NCI-H524 (cell line): ENCODE measurements at regions not wholly inside any gene's neighbourhood (a gene's known extent, or its start where the extent isn't known, plus 50 kb on each side); places are given as distances from the start of the nearest gene placed in this dataset.
A peak's percentile ranks its signal among the peaks of the same experiment; 100 is the strongest.

Source experiments
- DNase-seq, 2 experiments: peaks; one replicate each; lab custom pipeline; 2025; lab: John Stamatoyannopoulos, UW

DNA sequence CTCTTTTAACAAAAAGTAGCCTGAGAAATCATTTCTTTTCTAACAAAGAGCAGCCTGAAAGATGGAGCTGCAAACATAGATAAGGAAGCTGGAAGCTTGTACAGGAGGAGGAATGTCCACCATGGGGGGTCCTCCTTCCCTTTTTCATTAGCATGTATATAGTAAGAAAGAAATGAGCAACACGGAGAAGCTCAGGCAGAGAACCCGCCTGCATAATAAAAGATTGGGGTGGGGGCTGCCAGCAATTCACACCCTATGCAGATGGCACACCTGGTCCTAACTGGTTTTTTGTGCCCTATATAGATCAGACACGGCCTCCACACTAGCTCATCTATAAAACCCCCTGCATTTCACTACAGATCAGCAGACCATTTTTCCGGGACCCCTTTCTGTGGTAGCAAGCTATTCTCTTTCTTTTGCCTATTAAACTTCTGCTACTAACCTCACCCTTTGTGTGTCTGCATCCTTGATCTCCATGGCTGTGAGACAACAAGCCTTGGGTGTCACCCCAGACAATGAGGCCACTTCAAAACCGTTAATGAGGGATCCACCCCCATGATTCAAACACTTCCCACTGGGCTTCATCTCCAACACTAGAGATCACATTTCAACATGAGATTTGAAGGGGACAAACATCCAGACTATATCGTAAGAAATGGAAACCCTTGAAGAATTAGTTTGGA is 167.5 kb upstream of the FREM2 start:
- no peak for DNase-seq

DNA sequence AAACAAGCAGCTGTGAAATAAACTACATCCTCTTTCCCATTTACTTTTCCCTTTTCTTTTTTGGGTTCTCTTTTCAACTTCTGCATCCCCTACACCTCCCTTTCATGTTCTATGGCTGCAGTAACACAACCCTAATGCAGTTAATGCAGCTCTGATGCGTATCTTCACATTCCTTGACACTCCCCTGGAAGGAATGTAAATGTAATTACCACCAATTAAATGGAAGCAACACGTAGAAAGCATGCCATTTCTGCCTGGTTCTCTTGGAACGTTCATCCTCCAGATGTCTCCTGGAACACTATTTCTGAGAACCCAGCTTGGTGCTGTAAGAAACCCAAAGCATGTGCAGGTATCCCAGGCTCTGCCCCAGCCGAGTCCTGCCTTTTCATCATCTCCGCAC is 166.8 kb upstream of the FREM2 start:
- no peak for DNase-seq

DNA sequence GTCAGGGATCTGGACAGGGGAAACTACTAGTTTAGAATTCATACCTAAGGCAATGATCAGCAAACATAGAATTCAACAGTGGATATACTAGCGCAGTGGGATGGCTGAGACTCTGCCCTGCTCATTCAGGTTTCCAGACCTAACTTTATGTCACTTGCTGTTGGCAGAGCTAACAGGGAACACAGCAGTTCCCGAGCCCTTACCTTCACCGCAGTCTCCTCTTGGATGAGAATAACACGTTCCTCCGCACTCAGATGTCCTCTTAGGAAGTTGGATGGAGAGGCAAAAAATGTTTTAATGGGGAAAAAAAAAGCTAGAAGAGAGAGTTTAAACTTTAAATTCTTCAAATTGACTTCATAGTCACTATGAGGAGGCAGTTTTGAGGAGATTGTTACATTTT is 159.7 kb upstream of the FREM2 start:
- DNase-seq: no peak

- DNase-seq: no peak
Measured at GRCh38 chr13:38528986-38529385, 157.9 kb upstream of the FREM2 start.

DNA sequence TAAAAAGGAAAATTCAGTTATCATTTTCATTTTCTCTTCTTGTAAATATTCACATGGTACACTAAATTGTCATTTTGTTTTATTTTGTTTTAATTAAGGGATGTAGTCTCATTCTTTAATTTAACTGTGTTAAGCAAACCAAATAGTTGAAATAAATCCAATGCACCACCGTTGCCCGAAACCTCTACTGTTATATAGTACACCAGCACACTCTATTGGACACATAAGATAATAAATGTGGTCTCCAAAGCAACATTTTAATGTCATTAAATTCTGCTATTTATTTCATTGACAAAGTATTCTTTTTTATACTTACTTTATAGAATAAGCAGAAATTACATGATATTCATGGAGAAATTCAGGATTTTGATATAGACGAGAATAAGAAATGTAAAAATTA is 156.4 kb upstream of the FREM2 start:
- peak in 1 of 2 experiments; percentile 12 for DNase-seq

- DNase-seq: no peak
Measured at GRCh38 chr13:38535261-38535660, 151.6 kb upstream of the FREM2 start.

DNA sequence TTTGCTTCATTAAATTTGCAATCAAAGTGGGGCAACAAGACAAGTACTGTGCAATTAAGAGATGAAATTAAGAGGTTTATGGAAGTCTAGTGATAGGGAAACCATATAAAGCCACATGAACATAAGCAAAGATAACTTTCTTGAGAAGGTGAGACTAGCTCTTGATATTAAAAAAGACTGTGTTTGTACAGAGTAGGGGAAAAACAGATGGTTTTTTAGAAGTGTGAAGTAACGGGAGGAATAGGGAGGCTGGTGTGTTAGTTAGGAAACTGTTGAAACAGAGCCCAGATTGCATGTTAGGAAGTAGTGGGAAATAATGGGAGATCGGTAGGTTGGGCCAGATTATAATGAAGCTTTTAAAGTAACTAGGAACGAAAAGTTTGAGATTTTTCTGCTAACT is 149.8 kb upstream of the FREM2 start:
- no peak for DNase-seq

GRCh38 chr13:38538422-38538821 is 148.5 kb upstream of the FREM2 start:
- peak in 1 of 2 experiments; percentile 33 for DNase-seq

- DNase-seq: no peak
Measured at GRCh38 chr13:38539632-38540031, 147.2 kb upstream of the FREM2 start.

DNA sequence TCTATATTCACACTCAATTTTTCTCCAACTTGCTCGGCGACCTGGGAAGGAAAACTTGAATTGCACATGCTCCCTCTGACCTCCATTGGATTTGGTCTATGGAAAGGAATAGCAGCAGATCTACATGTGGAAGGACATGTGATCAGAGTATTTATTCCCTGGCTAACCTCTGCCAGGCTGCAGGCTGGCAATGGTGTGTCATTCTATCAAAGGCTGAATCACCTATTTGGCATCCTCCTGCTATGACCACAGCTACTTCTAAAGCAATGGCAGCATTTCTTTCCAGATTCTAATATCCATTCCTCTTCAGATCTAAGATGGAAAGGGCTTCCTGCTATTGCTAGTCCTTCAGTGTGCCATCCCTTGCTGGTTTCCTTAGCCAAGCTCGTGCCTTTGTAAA is 144.3 kb upstream of the FREM2 start:
- no peak for DNase-seq

- DNase-seq: no peak
Measured at GRCh38 chr13:38543561-38543960, 143.3 kb upstream of the FREM2 start.

DNA sequence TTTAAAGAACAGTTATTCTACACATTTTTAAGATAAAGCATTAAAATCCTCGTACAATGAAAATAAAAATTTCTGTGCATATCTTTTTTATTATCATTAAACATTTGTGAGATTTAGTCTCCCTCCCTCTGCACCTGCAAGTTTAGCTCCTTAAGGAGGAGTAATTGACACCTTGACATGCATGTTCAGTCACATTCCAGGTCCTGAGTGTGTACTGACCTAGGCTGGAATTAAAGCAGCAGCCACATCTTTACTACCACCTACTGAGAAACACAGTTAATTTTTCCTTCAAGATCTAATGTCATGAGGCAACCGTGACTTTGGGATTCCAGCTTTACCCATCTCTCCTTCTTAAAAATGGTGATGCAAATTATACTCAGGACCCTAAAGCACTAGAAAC is 123.1 kb upstream of the FREM2 start:
- DNase-seq: no peak

DNA sequence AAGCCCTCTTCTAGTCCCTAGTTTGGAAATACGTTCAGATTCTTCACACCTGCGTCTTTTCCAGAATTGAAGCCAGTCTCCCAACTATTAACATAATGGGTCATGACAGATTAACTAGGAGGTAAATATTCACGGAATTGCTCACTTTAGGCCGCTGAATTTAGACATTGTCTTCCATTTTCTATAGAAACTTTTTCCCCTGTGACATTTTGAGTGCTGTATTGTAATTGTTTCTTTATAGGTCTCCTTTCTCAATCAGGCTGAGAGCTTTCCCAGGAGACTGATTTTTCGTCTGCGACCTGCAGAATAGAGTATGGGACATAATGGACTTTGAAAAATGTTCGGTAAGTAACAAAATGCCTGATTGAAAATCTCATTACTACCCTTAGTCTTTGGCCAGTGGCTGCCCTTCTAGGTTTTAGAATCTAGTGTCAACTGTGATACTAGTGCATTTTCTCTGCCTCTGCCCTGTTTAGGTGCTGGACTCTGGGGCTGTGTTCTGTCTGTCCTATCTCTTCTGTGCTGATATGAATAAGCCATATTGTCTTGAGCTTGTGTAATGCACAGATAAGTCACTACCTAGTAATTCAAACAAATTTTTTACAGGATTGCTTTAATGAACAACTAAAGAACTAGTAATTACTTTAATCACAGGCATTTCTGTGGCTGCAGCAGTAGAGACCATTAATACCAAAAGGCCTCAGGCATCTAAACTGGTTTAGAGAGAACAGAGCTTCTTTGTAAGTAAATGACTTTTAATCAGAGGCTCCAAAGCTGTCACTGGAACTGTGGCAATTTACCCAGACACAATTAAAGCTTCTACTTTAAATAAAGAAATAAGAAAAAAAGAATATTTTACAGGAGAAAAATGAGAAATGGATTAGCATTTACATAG is 122.4 kb upstream of the FREM2 start:
- no peak for DNase-seq

GRCh38 chr13:38566023-38566422 is 120.9 kb upstream of the FREM2 start:
- DNase-seq: no peak

GRCh38 chr13:38566519-38566918 is 120.4 kb upstream of the FREM2 start:
- no peak for DNase-seq

DNA sequence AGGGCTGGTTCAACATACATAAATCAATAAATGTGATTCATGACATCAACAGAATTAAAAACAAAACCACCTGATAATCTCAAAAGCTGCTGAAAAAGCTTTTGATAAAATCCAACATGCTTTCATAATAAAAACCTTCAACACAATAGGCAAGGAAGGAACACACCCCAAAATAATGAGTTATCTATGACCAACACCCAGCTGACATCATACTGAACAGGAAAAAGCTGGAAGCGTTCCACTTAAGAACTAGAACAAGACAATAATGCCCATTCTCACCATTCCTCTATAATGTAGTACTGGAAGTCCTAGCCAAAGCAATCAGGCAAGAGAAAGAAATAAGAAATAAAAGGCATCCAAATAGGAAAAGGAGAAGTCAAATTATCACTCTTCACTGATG is 116.2 kb upstream of the FREM2 start:
- no peak for DNase-seq

DNA sequence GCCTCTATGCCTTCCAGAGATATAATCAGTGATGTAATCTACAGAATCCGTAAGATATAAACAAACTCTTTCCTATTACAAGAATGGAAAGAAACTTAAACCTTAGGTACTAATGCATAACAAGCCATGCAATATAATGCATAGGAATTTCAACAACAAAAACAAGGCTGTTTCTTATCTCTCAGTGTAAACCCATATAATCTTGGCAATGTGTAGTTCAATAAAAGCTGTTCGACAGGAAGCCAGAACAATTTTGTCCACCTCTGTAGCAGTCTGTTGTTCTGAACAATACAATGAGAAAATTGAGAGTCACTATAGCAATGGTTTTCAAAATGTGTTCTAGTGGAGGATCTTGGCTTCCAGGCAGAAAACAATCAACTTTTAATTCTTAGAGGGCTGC is 111.5 kb upstream of the FREM2 start:
- DNase-seq: no peak

- no peak for DNase-seq
Measured at GRCh38 chr13:38577048-38577447, 109.8 kb upstream of the FREM2 start.

GRCh38 chr13:38582133-38582532 is 104.7 kb upstream of the FREM2 start:
- peak; percentile 35 to 52 for DNase-seq

DNA sequence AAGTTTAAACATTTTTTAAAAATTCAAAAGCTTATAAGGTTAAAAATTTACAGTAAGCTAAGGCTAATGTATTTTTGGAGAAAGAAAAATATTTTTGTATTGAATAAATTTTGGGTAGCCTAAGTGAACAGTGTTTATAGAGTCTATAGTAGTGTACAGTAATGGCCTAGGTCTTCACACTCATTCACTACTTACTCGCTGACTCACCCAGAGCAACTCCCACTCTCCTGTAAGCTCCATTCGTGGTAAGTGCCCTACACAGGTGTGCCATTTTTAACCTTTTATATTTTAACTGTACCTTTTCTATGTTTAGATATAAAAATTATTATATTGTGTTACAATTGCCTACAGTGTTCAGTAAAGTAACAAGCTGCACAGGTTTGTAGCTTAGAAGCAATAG is 96.6 kb upstream of the FREM2 start:
- DNase-seq: no peak

DNA sequence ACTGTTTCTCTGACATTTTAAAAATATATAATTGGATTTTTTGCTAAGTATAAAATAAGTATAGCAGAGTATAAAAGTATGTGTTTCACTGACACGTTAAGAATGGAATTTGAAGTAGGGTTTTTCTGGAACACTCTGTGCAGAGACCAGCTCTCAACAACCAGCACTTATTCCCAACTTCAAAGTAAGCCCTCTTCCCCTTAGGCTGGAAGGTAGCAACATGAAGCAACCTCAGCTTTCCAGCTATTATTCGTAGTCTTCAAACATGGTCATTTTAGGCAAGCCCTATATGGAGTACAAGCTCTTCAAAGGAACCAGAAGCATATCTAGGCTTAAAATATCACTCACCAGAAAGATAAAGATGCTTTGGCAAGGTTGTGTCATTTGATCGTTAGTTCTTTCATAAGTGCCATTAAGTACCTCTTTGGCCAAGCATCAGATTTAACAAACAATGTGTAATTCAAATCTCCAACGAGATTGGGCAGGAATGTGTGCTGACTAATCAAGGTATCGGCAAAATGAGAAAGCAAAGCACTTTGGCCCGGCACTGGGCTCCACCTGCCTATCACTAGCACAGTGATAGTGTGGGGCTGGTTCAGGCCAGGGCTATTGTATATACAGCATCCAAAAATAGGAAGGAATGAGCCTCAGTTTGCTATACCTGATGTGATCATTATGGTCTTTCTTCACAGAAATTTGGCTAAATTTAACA is 95.9 kb upstream of the FREM2 start:
- peak in 1 of 2 experiments; percentile 40 for DNase-seq

GRCh38 chr13:38602266-38602665 is 84.6 kb upstream of the FREM2 start:
- DNase-seq: no peak
